Karpas-422 (cell line): ENCODE measurements at regions not wholly inside any gene's neighbourhood (a gene's known extent, or its start where the extent isn't known, plus 50 kb on each side); places are given as distances from the start of the nearest gene placed in this dataset.
"Not testable (repeated sequence)": the region's sequence is repeated elsewhere in the genome, so short reads cannot be mapped to it uniquely, and the experiment has no call there.

Source experiments
- DNase-seq: peaks from one replicate; pipeline ENCODE4 v3.0.0-alpha.2; 2015
- H2AFZ ChIP-seq: fragments of 200-600 bp; sonication (generic); 2 replicates; pipeline ENCODE4 v1.6.1; 2014; ENCODE audit warnings: antibody characterized with exemption, low read length, mixed read lengths
- H3K27ac ChIP-seq: fragments of 200-600 bp; sonication (generic); 2 replicates; pipeline ENCODE4 v1.5.1; 2014; ENCODE audit warnings: mild to moderate bottlenecking, low read length, moderate library complexity
- H3K27me3 ChIP-seq: fragments of 200-600 bp; sonication (generic); 2 replicates; pipeline ENCODE4 v1.6.1; 2014; ENCODE audit warnings: low read length, mixed read lengths
- H3K36me3 ChIP-seq: fragments of 200-600 bp; sonication (generic); 2 replicates; pipeline ENCODE4 v1.6.1; 2014; ENCODE audit warnings: low read length, mixed read lengths; ENCODE audit not compliant: insufficient read depth
- H3K4me1 ChIP-seq: fragments of 200-600 bp; sonication (generic); 2 replicates; pipeline ENCODE4 v1.6.1; 2014; ENCODE audit warnings: mild to moderate bottlenecking, low read length, mixed read lengths
- H3K4me2 ChIP-seq: fragments of 200-600 bp; sonication (generic); 2 replicates; pipeline ENCODE4 v1.6.1; 2014; ENCODE audit warnings: low read length, low read depth, mild to moderate bottlenecking; ENCODE audit not compliant: poor library complexity, severe bottlenecking
- H3K4me3 ChIP-seq: fragments of 200-600 bp; sonication (generic); 2 replicates; pipeline ENCODE4 v1.5.1; 2014; ENCODE audit warnings: mild to moderate bottlenecking, antibody characterized with exemption, low read length, mixed read lengths
- H3K79me2 ChIP-seq: fragments of 200-600 bp; sonication (generic); 2 replicates; pipeline ENCODE4 v1.6.1; 2014; ENCODE audit warnings: mild to moderate bottlenecking, low read length, mixed read lengths
- H3K9ac ChIP-seq: fragments of 200-600 bp; sonication (generic); 2 replicates; pipeline ENCODE4 v1.6.0; 2014; ENCODE audit warnings: low read length
- H3K9me2 ChIP-seq: fragments of 200-600 bp; sonication (generic), shearing (Covaris generic); replicated peaks from 2 replicates; pipeline ENCODE4 v1.6.0; 2014; ENCODE audit warnings: mild to moderate bottlenecking, low read length, moderate library complexity; ENCODE audit not compliant: insufficient read depth
- H3K9me3 ChIP-seq: fragments of 300-700, 200-600 bp; sonication (generic); 2 replicates; pipeline ENCODE4 v1.6.1; 2014; ENCODE audit warnings: low read length, mixed read lengths
- H4K20me1 ChIP-seq: fragments of 200-600 bp; sonication (generic); 2 replicates; pipeline ENCODE4 v1.6.1; 2014; ENCODE audit warnings: mild to moderate bottlenecking, antibody characterized with exemption, low read length, low read depth; ENCODE audit not compliant: insufficient read depth

DNA sequence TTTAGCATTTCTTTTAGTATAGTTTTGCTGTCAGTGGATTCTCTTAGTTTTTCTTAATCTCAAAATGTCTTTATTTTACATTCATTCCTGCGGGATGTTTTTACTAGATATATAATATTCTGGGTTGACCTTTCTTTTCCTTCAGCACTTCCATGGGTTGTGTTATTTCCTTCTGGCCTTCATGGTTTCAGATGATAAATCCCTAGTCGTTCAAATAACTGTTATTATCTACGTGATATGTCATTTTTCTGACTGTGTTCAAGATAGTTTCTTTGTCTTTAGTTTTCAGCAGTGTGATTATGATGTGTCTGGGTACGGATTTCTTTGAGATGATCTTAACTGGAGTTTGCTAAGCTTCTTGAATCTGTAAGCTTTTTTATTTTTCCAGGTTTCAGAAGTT lies 75.7 kb upstream of the ELN start:
- no peak overlapping the region for H3K4me3 ChIP-seq
- no peaks in the 10 kb centered on the region for H3K36me3 ChIP-seq
- H3K27ac ChIP-seq = no peak overlapping the region
- H3K9me3 ChIP-seq = peaks cover 3% of the 10 kb centered on the region
- no peaks in the 10 kb centered on the region for H3K27me3 ChIP-seq
- no peaks in the 10 kb centered on the region for H4K20me1 ChIP-seq
- no peak for DNase-seq
- H3K9ac ChIP-seq = no peak overlapping the region
- no peaks in the 10 kb centered on the region for H3K79me2 ChIP-seq
- 0 out of 2 replicates have a peak, but pooled peaks cover under 1% of the 10 kb centered on the region for H3K4me1 ChIP-seq
- no peak overlapping the region for H2AFZ ChIP-seq
- no peaks in the 10 kb centered on the region for H3K9me2 ChIP-seq
- H3K4me2 ChIP-seq = no peak overlapping the region

DNA sequence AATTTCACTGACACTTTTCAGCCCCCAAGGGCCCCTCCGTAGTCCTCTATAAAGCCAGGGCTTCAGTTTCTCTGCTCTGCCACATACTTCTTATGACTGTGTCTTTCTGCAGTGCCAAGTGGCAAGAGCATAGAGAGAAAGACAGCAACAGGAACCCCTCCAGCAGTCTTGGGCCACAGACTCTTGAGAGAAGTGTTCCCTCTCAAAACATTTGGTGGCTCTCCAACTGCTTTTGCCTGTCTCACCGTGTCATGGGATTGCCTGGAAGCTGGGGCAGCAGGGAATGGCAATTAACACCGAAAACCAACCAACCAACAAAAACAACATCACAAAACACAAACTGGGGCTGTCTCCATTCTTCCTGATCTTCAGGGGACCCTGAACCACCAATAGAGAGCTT lies 73.8 kb upstream of the ELN start:
- no peaks in the 10 kb centered on the region for H4K20me1 ChIP-seq
- no peak overlapping the region for H3K27ac ChIP-seq
- H3K27me3 ChIP-seq = no peaks in the 10 kb centered on the region
- no peaks in the 10 kb centered on the region for H3K36me3 ChIP-seq
- no peak for DNase-seq
- no peak overlapping the region for H3K4me2 ChIP-seq
- no peak overlapping the region for H2AFZ ChIP-seq
- no peaks in the 10 kb centered on the region for H3K9me3 ChIP-seq
- H3K79me2 ChIP-seq = no peaks in the 10 kb centered on the region
- H3K4me3 ChIP-seq = no peak overlapping the region
- H3K9me2 ChIP-seq = no peaks in the 10 kb centered on the region
- H3K4me1 ChIP-seq = peaks cover 3% of the 10 kb centered on the region; the same call in 1 of the 2 replicates
- H3K9ac ChIP-seq = no peak overlapping the region

DNA sequence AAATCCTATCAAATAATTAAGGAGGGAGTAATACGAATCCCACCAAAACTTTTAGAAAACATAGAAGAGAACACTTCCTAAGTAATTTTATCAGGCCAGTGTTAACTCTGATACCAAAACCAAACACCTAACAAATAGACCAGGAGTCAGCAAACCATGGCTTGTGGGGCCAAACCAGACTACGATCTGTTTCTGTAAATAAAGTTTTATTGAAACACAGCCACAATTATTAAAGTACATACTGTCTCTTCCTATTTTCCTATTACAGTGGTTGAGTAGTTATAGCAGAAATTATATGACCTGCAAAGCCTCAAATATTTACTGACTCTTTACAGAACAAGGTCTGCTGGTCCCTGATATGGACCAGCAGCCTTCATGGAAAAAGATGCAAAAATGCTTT lies 73.1 kb upstream of the ELN start:
- no peak overlapping the region for H2AFZ ChIP-seq

DNA sequence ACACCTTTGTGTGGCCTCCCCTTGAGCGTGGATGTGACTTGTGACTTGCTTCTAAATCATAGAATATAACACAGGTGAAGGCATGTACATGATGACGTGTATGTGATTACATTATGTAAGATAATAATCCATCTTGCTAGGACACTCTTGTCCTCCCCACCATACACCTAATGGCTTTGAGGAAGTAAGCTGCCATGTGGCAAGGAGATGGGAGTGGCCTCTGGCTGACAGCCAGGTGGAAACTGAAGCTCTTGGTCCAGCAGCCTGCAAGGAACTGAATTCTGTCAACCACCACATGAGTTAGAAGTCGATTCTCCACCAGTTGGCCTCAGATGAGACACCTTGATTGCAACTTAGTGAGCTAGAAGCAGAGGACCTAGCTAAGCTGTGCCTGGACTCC lies 67.4 kb upstream of the ELN start:
- peak; percentile 43 for DNase-seq
- Histone ChIP-seq H3K27me3 (no peaks in the 10 kb centered on the region), H3K4me3 (no peak overlapping the region), H3K9me2 (no peaks in the 10 kb centered on the region), H2AFZ (no peak overlapping the region), H3K9ac (no peak overlapping the region), H3K36me3 (no peaks in the 10 kb centered on the region), H3K27ac (no peak overlapping the region), H4K20me1 (no peaks in the 10 kb centered on the region), H3K4me2 (no peak overlapping the region), H3K79me2 (no peaks in the 10 kb centered on the region), H3K4me1 (peaks cover 3% of the 10 kb centered on the region; the same call in 1 of the 2 replicates), H3K9me3 (peaks cover 5% of the 10 kb centered on the region; the same call in 1 of the 2 replicates)

More for the DNA sequence above, 73.1 kb upstream of the ELN start:
- H3K27ac ChIP-seq = no peak overlapping the region
- H3K4me3 ChIP-seq = no peak overlapping the region
- H3K27me3 ChIP-seq = no peaks in the 10 kb centered on the region
- no peak overlapping the region for H3K9ac ChIP-seq
- peaks cover 3% of the 10 kb centered on the region; the same call in 1 of the 2 replicates for H3K4me1 ChIP-seq
- H3K9me2 ChIP-seq = no peaks in the 10 kb centered on the region
- H3K36me3 ChIP-seq = no peaks in the 10 kb centered on the region
- no peaks in the 10 kb centered on the region for H4K20me1 ChIP-seq
- no peak for DNase-seq
- H3K9me3 ChIP-seq = no peaks in the 10 kb centered on the region
- H3K4me2 ChIP-seq = no peak overlapping the region
- H3K79me2 ChIP-seq = no peaks in the 10 kb centered on the region

DNA sequence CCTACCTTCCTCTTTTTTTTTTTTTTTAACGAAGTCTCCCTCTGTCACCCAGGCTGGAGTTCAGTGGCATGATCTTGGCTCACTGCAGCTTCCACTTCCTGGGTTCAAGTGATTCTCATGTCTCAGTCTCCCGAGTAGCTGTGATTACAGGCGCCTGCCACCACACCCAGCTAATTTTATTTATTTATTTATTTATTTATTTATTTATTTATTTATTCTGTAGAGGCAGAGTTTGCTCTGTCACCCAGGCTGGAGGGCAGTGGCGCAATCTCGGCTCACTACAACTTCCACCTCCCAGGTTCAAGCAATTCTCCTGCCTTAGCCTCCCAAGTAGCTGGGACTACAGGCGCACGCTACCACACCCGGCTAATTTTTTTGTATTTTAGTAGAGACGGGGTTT lies 66.0 kb upstream of the ELN start:
- H3K4me3 ChIP-seq, H2AFZ ChIP-seq, H3K9ac ChIP-seq, H3K4me2 ChIP-seq, H3K9me3 ChIP-seq, DNase-seq, H3K27me3 ChIP-seq, H3K9me2 ChIP-seq, H4K20me1 ChIP-seq, H3K79me2 ChIP-seq, H3K27ac ChIP-seq, H3K4me1 ChIP-seq, H3K36me3 ChIP-seq: not testable (repeated sequence)

DNA sequence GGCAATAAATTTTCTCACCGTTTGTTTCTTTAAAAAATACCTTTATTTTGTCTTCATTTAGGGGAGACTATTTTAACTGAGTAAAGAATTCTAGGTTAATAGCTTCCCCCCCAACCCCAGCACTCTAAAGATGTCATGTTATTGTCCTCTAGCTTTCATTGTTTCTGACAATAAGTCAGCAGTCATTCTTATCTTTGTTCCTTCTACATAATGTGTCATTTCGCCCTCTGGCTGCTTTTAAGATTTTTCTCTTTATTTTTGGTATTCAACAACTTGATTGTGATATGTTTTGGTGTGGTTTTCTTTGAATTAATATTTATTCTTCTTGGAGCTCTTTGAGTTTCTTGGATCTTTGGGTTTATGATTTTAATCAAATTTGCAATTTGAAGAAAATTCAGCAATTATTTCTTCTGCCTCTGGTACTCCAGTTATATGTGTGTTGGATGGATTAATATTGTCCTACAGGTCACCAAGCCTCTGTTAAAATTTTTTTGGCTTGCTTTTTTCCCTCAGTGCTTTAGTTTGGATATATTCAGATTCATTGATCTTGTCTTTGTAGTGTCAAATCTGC lies 64.6 kb upstream of the ELN start:
- Histone ChIP-seq H3K27ac (no peak overlapping the region), H3K9me2 (no peaks in the 10 kb centered on the region), H3K4me3 (no peak overlapping the region), H3K36me3 (no peaks in the 10 kb centered on the region), H3K9ac (no peak overlapping the region), H3K4me2 (no peak overlapping the region), H3K9me3 (peaks cover 5% of the 10 kb centered on the region; the same call in 1 of the 2 replicates), H3K4me1 (no peaks in the 10 kb centered on the region), H3K27me3 (no peaks in the 10 kb centered on the region), H3K79me2 (no peaks in the 10 kb centered on the region), H2AFZ (no peak overlapping the region), H4K20me1 (no peaks in the 10 kb centered on the region)
- DNase-seq = peak; percentile 38

DNA sequence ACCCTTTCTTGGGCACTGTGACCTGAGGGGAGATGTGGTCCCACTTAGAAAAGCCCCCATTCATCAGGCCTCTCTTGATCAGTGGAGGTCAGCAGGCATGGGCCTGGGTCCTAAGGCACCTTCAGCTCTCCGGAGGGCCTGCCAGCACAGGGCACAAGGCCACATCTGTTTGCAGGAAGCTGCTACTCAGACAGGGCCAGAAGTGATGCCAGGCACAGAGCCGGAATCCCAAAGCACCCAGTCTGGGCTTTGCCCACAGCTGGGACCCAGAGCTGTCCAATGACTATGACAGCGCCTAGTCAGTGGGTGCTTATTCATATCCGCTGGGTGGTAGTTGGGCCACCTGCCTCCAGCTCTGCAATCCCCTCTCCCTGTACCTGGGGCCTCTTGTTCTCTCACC lies 63.2 kb upstream of the ELN start:
- Histone ChIP-seq H3K27ac (no peak overlapping the region), H3K4me2 (no peak overlapping the region), H3K36me3 (no peaks in the 10 kb centered on the region), H3K9ac (no peak overlapping the region), H3K79me2 (no peaks in the 10 kb centered on the region), H3K27me3 (no peaks in the 10 kb centered on the region), H3K4me1 (no peaks in the 10 kb centered on the region), H2AFZ (no peak overlapping the region), H3K9me2 (no peaks in the 10 kb centered on the region), H4K20me1 (no peaks in the 10 kb centered on the region), H3K9me3 (peaks cover 5% of the 10 kb centered on the region; the same call in 1 of the 2 replicates), H3K4me3 (no peak overlapping the region)
- DNase-seq = no peak

DNA sequence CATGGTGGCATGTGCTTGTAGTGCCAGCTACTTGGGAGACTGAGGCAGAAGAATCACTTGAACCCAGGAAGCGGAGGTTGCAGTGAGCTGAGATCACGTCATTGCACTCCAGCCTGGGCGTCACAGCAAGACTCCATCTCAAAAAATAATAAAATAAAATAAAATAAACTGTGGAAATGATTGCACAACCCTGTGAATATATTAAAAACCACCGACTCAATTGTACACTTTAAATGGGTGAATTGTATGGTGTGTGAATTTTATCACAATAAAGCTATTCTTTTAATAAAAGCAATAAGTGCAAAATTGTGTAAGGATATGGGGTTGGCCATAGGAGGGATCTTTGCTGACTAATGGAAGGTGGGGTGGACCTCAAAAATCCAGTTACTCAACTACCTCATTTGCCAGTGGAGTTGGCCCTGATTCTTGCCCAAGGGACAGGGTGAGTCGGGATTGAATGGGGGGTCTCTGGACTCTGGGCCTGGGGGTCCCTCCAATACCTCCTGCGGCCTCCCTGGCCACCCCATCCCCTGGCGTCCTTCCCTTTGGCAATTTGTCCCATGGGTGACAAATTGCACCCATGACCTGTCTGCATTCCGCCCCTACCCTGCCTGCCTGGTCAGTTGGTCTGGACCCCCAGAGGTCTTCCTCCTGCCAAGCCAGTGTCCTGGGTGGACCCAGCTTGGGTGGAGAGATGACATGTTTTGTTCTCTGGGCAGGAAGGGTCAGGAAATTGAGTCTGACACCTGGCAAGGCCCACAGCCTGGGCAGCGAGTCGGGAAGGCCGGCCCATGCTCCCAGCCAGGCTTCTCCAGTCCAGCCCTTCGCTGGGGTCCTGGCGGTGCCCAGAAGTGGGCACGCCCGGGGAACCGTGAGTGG lies 61.7 kb upstream of the ELN start:
- no peak overlapping the region for H3K4me3 ChIP-seq
- DNase-seq = no peak
- H3K4me1 ChIP-seq = no peaks in the 10 kb centered on the region
- H3K36me3 ChIP-seq = no peaks in the 10 kb centered on the region
- H3K9ac ChIP-seq = no peak overlapping the region
- no peaks in the 10 kb centered on the region for H3K9me2 ChIP-seq
- H2AFZ ChIP-seq = no peak overlapping the region
- no peak overlapping the region for H3K4me2 ChIP-seq
- H4K20me1 ChIP-seq = no peaks in the 10 kb centered on the region
- H3K9me3 ChIP-seq = peaks cover 5% of the 10 kb centered on the region; the same call in 1 of the 2 replicates
- H3K27me3 ChIP-seq = no peaks in the 10 kb centered on the region
- no peak overlapping the region for H3K27ac ChIP-seq
- H3K79me2 ChIP-seq = no peaks in the 10 kb centered on the region
